Right lobe of liver (tissue), 4 donors: ENCODE measurements at regions not wholly inside any gene's neighbourhood (a gene's known extent, or its start where the extent isn't known, plus 50 kb on each side); places are given as distances from the start of the nearest gene placed in this dataset.
"Not testable (repeated sequence)": the region's sequence is repeated elsewhere in the genome, so short reads cannot be mapped to it uniquely, and the experiment has no call there.

ENCODE experiments used
- CTCF ChIP-seq, 4 donors: fragments of 200-600 bp in 3 of 4; fragments of 450-650 bp in 1 of 4; IDR thresholded peaks; one replicate each; pipeline versions ENCODE4 v1.5.1 to v1.8.0; 2016 to 2022; ENCODE audit warnings: antibody characterized with exemption in 4 of 4, mild to moderate bottlenecking in 2 of 4
- POLR2A ChIP-seq: fragments of 450-650 bp; IDR thresholded peaks from one replicate; pipeline ENCODE4 v1.6.1; 2017; ENCODE audit warnings: antibody characterized with exemption, mild to moderate bottlenecking
- donor health status: DM: no; HTN: no; CAD: no.
- donor health status: DM: no; HTN: no; CAD: no.
- donor health status: DM: no; HTN: yes; CAD: no.

DNA sequence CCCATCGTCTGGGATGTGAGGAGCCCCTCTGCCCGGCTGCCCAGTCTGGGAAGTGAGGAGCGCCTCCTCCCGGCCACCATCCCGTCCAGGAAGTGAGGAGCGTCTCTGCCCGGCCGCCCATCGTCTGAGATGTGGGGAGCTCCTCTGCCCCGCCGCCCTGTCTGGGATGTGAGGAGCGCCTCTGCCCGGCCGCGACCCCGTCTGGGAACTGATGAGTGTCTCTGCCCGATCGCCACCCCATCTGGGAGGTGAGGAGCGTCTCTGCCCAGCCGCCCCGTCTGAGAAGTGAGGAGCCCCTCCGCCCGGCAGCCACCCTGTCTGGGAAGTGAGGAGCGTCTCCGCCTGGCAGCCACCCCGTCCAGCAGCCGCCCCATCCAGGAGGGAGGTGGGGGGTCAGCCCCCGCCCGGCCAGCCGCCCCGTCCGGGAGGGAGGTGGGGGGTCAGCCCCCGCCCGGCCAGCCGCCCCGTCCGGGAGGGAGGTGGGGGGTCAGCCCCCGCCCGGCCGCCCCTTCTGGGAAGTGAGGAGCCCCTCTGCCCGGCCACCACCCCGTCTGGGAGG is 705.8 kb downstream of the DTWD2 start:
- TF ChIP-seq CTCF (IDR thresholded peaks at IDR 0.05); POLR2A: not testable (repeated sequence)
